OCI-LY3 (cell line): ENCODE measurements at regions not wholly inside any gene's neighbourhood (a gene's known extent, or its start where the extent isn't known, plus 50 kb on each side); places are given as distances from the start of the nearest gene placed in this dataset.

Source experiments
- CTCF ChIP-seq: fragments of 200-600, 300-600 bp; sonication (generic); IDR thresholded peaks from 2 replicates; pipeline ENCODE4 v1.5.1; 2014; ENCODE audit warnings: antibody characterized with exemption, low read length, low read depth
- EZH2phosphoT487 ChIP-seq: fragments of 200-600 bp; shearing (Covaris generic); IDR thresholded peaks from 2 replicates; pipeline ENCODE4 v1.6.1; 2018; ENCODE audit warnings: antibody characterized with exemption, mixed run types, low read depth

- TF ChIP-seq CTCF (no peak), EZH2phosphoT487 (no peak)
These were observed 173.0 kb downstream of the OLFM1 start for GRCh38 chr9:135260221-135261180.
